ENCODE measurements at regions not wholly inside any gene's neighbourhood (a gene's known extent, or its start where the extent isn't known, plus 50 kb on each side); places are given as distances from the start of the nearest gene placed in this dataset.

- DNase-seq (ENCODE audit: low read depth in 4 of 4, low spot score in 3 of 4), result peak in 1 of 4 donors; percentile 8
Measured at GRCh38 chr16:63617047-63617989, 1504.5 kb downstream of the CDH11 start.

GRCh38 chr16:63614429-63614828 lies 1507.4 kb downstream of the CDH11 start:
- no peak for DNase-seq (ENCODE audit: low read depth in 4 of 4, low spot score in 3 of 4)

- no peak for DNase-seq (ENCODE audit: low read depth in 4 of 4, low spot score in 3 of 4)
Measured at GRCh38 chr16:63613701-63614100, 1508.2 kb downstream of the CDH11 start.

- DNase-seq (ENCODE audit: low read depth in 4 of 4, low spot score in 3 of 4), result no peak
Measured at GRCh38 chr16:63612462-63613227, 1509.2 kb downstream of the CDH11 start.

GRCh38 chr16:63606778-63607177 lies 1515.1 kb downstream of the CDH11 start:
- DNase-seq (ENCODE audit: low read depth in 4 of 4, low spot score in 3 of 4), result no peak

GRCh38 chr16:63602206-63602927 lies 1519.5 kb downstream of the CDH11 start:
- no peak for DNase-seq (ENCODE audit: low read depth in 4 of 4, low spot score in 3 of 4)

- no peak for DNase-seq (ENCODE audit: low read depth in 4 of 4, low spot score in 3 of 4)
Measured at GRCh38 chr16:63596716-63597115, 1525.1 kb downstream of the CDH11 start.

GRCh38 chr16:63592852-63593251 lies 1529.0 kb downstream of the CDH11 start:
- DNase-seq (ENCODE audit: low read depth in 4 of 4, low spot score in 3 of 4), result no peak

GRCh38 chr16:63581570-63581969 lies 1540.3 kb downstream of the CDH11 start:
- no peak for DNase-seq (ENCODE audit: low read depth in 4 of 4, low spot score in 3 of 4)

- DNase-seq (ENCODE audit: low read depth in 4 of 4, low spot score in 3 of 4), result no peak
Measured at GRCh38 chr16:63578791-63579190, 1542.6 kb upstream of the CDH8 start.

- no peak for DNase-seq (ENCODE audit: low read depth in 4 of 4, low spot score in 3 of 4)
Measured at GRCh38 chr16:63577891-63578290, 1541.7 kb upstream of the CDH8 start.

- DNase-seq (ENCODE audit: low read depth in 4 of 4, low spot score in 3 of 4), result no peak
Measured at GRCh38 chr16:63575041-63575440, 1538.8 kb upstream of the CDH8 start.

- no peak for DNase-seq (ENCODE audit: low read depth in 4 of 4, low spot score in 3 of 4)
Measured at GRCh38 chr16:63568164-63568563, 1531.9 kb upstream of the CDH8 start.

- DNase-seq (ENCODE audit: low read depth in 4 of 4, low spot score in 3 of 4), result no peak
Measured at GRCh38 chr16:63563819-63564505, 1527.7 kb upstream of the CDH8 start.

- DNase-seq (ENCODE audit: low read depth in 4 of 4, low spot score in 3 of 4), result no peak
Measured at GRCh38 chr16:63553980-63554379, 1517.7 kb upstream of the CDH8 start.

GRCh38 chr16:63539276-63539675 lies 1503.0 kb upstream of the CDH8 start:
- DNase-seq (ENCODE audit: low read depth in 4 of 4, low spot score in 3 of 4), result no peak

GRCh38 chr16:63530974-63531373 lies 1494.7 kb upstream of the CDH8 start:
- DNase-seq (ENCODE audit: low read depth in 4 of 4, low spot score in 3 of 4), result no peak

GRCh38 chr16:63530208-63530607 lies 1494.0 kb upstream of the CDH8 start:
- DNase-seq (ENCODE audit: low read depth in 4 of 4, low spot score in 3 of 4), result no peak

- DNase-seq (ENCODE audit: low read depth in 4 of 4, low spot score in 3 of 4), result no peak
Measured at GRCh38 chr16:63527404-63527803, 1491.2 kb upstream of the CDH8 start.

- no peak for DNase-seq (ENCODE audit: low read depth in 4 of 4, low spot score in 3 of 4)
Measured at GRCh38 chr16:63516394-63516793, 1480.2 kb upstream of the CDH8 start.

Measured in right renal pelvis (tissue), 4 donors.